RWPE2 (cell line): ENCODE measurements at regions not wholly inside any gene's neighbourhood (a gene's known extent, or its start where the extent isn't known, plus 50 kb on each side); places are given as distances from the start of the nearest gene placed in this dataset.
A peak's percentile ranks its signal among the peaks of the same experiment; 100 is the strongest.
"Not testable (repeated sequence)": the region's sequence is repeated elsewhere in the genome, so short reads cannot be mapped to it uniquely, and the experiment has no call there.

ENCODE experiments used
- ATAC-seq: fragments of 200-7000 bp; cut with Tn5 transposase; 3 replicates; pipeline ENCODE4 v1.9.1; 2021; ENCODE audit warnings: low read depth
- DNase-seq: peaks from one replicate; pipeline ENCODE4 v3.0.0-alpha.2; 2020; ENCODE audit warnings: low spot score
- H3K27ac ChIP-seq: fragments of 450-650 bp; 2 replicates; pipeline ENCODE4 v1.5.1; 2017; ENCODE audit warnings: mild to moderate bottlenecking; ENCODE audit not compliant: poor library complexity, severe bottlenecking
- H3K27me3 ChIP-seq: fragments of 250-450 bp; sonication (Bioruptor Pico); 2 replicates; pipeline ENCODE4 v1.5.1; 2021; ENCODE audit warnings: mild to moderate bottlenecking, moderate library complexity; ENCODE audit not compliant: insufficient read depth, poor library complexity, severe bottlenecking
- H3K36me3 ChIP-seq: fragments of 250-450 bp; sonication (Bioruptor Pico); 2 replicates; pipeline ENCODE4 v1.5.1; 2020; ENCODE audit warnings: low read depth, mild to moderate bottlenecking, moderate library complexity
- H3K4me1 ChIP-seq: fragments of 250-450 bp; sonication (Bioruptor Pico); 2 replicates; pipeline ENCODE4 v1.5.1; 2021; ENCODE audit warnings: mild to moderate bottlenecking, moderate library complexity; ENCODE audit not compliant: insufficient read depth, poor library complexity, severe bottlenecking
- H3K4me3 ChIP-seq: fragments of 250-450 bp; sonication (Bioruptor Pico); 2 replicates; pipeline ENCODE4 v1.5.1; 2021; ENCODE audit warnings: mild to moderate bottlenecking, moderate library complexity; ENCODE audit not compliant: severe bottlenecking
- H3K9me3 ChIP-seq: fragments of 250-450 bp; sonication (Bioruptor Pico); 2 replicates; pipeline ENCODE4 v1.5.1; 2021; ENCODE audit warnings: mild to moderate bottlenecking, moderate library complexity; ENCODE audit not compliant: severe bottlenecking
- CTCF ChIP-seq: fragments of 450-650 bp; IDR thresholded peaks from one replicate; pipeline ENCODE4 v1.5.1; 2017; ENCODE audit warnings: mild to moderate bottlenecking, moderate library complexity; ENCODE audit not compliant: poor library complexity, severe bottlenecking

- Histone ChIP-seq H3K9me3 (peaks cover 8% of the 10 kb centered on the region), H3K36me3 (no peaks in the 10 kb centered on the region), H3K27ac (no peak overlapping the region), H3K4me3 (no peak overlapping the region), H3K4me1 (no peaks in the 10 kb centered on the region), H3K27me3 (no peaks in the 10 kb centered on the region)
- TF ChIP-seq CTCF: no peak
- ATAC-seq (no peak), DNase-seq (no peak)
Observed at GRCh38 chr5:179453616-179454015, 96.7 kb upstream of the RUFY1 start.

GRCh38 chr5:179452356-179453230 lies 97.8 kb upstream of the RUFY1 start:
- Histone ChIP-seq H3K4me1 (no peaks in the 10 kb centered on the region), H3K9me3 (peaks cover 5% of the 10 kb centered on the region), H3K27ac (no peak overlapping the region), H3K27me3 (no peaks in the 10 kb centered on the region), H3K4me3 (no peak overlapping the region), H3K36me3 (no peaks in the 10 kb centered on the region)
- DNase-seq (no peak), ATAC-seq (no peak)
- no peak for TF ChIP-seq CTCF

- Histone ChIP-seq H3K27me3 (no peaks in the 10 kb centered on the region), H3K4me1 (no peaks in the 10 kb centered on the region), H3K36me3 (no peaks in the 10 kb centered on the region), H3K27ac (no peak overlapping the region), H3K4me3 (no peak overlapping the region), H3K9me3 (peaks cover 5% of the 10 kb centered on the region)
- no peak for ATAC-seq
- TF ChIP-seq CTCF: no peak
- DNase-seq: no peak
Observed at GRCh38 chr5:179451828-179452196, 98.5 kb upstream of the RUFY1 start.

GRCh38 chr5:179451114-179451827 lies 99.1 kb upstream of the RUFY1 start:
- no peaks in the 10 kb centered on the region for H3K36me3 ChIP-seq
- ATAC-seq (no peak), DNase-seq (peak; percentile 67)
- H3K4me3 ChIP-seq: no peak overlapping the region
- peaks cover 5% of the 10 kb centered on the region for H3K9me3 ChIP-seq
- no peaks in the 10 kb centered on the region for H3K4me1 ChIP-seq
- no peaks in the 10 kb centered on the region for H3K27me3 ChIP-seq
- no peak overlapping the region for H3K27ac ChIP-seq
- TF ChIP-seq CTCF: no peak

- DNase-seq, ATAC-seq, H3K4me3 ChIP-seq, H3K27me3 ChIP-seq, H3K4me1 ChIP-seq, H3K9me3 ChIP-seq, H3K27ac ChIP-seq, H3K36me3 ChIP-seq: not testable (repeated sequence)
Observed at GRCh38 chr5:179449950-179450349, 100.4 kb upstream of the RUFY1 start.

- not testable (repeated sequence) for ATAC-seq, H3K9me3 ChIP-seq, H3K4me1 ChIP-seq, H3K36me3 ChIP-seq, H3K27me3 ChIP-seq, DNase-seq, H3K27ac ChIP-seq, H3K4me3 ChIP-seq
Observed at GRCh38 chr5:179448282-179448681, 102.1 kb upstream of the RUFY1 start.

GRCh38 chr5:179442289-179442688 lies 97.0 kb upstream of the ADAMTS2 start:
- ATAC-seq, H3K4me1 ChIP-seq, H3K4me3 ChIP-seq, H3K27ac ChIP-seq, H3K36me3 ChIP-seq, DNase-seq, H3K27me3 ChIP-seq: not testable (repeated sequence)
- H3K9me3 ChIP-seq: peaks cover 11% of the 10 kb centered on the region
